Activated naive CD4-positive, alpha-beta T cell treated with anti-CD3 and anti-CD28 coated beads, Interleukin-2, amount 50 U/mL, for 72 hours (primary cell): ENCODE measurements at regions not wholly inside any gene's neighbourhood (a gene's known extent, or its start where the extent isn't known, plus 50 kb on each side); places are given as distances from the start of the nearest gene placed in this dataset.

Experiments used
- ATAC-seq, 2 donors: fragments of 150-1000 bp; cut with Tn5 transposase; 2 replicates each; pipeline ENCODE4 v1.10.0; 2021; ENCODE audit warnings: mild to moderate bottlenecking in 2 of 2, moderate library complexity in 2 of 2
- DNase-seq, 2 donors: peaks; one replicate each; pipeline ENCODE4 v3.0.0; 2021 to 2022; ENCODE audit warnings: low spot score in 2 of 2
- H3K27ac Mint-ChIP-seq, 2 donors: one replicate each; pipeline ENCODE4 v1.8.0; 2022; ENCODE audit warnings: mild to moderate bottlenecking in 2 of 2, mixed read lengths in 2 of 2
- H3K36me3 Mint-ChIP-seq, 2 donors: one replicate each; pipeline ENCODE4 v1.8.0; 2022; ENCODE audit warnings: mixed read lengths in 2 of 2
- H3K9me3 Mint-ChIP-seq, 2 donors: one replicate each; pipeline ENCODE4 v1.8.0; 2022; ENCODE audit warnings: mixed read lengths in 2 of 2

GRCh38 chr4:95701500-95702170 lies 138.3 kb upstream of the PDHA2 start:
- DNase-seq (no peak), ATAC-seq (no peak)
- H3K27ac Mint-ChIP-seq: no peak overlapping the region
- H3K36me3 Mint-ChIP-seq: peaks cover 0 to 9% of the 10 kb centered on the region in 2 donors
- H3K9me3 Mint-ChIP-seq: peaks cover 9 to 17% of the 10 kb centered on the region in 2 donors

- DNase-seq (no peak), ATAC-seq (no peak)
- Mint-ChIP-seq H3K36me3 (no peaks in the 10 kb centered on the region), H3K27ac (no peak overlapping the region), H3K9me3 (no peaks in the 10 kb centered on the region)
Observed at GRCh38 chr4:95694411-95694810, 145.5 kb upstream of the PDHA2 start.

DNA sequence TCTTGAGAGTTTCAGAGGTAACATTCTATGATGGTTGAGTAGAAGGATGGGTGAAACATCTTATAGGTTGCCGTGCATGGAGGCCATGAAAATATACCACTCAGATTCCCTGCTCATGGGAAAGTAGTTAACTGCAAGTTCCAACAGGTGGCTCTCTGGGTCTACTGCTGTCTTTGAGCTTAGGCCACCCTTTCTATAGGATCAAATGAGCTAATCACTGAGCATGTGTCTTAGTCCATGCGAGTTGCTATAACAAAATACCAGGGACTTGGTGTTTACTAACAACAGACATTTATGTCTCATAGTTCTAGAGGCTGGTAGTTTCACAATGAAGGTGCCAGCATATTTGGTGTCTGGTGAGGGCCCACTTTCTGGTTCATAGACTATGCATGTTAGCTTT lies 144.8 kb upstream of the UNC5C start:
- no peaks in the 10 kb centered on the region for H3K36me3 Mint-ChIP-seq
- no peak overlapping the region for H3K27ac Mint-ChIP-seq
- H3K9me3 Mint-ChIP-seq: no peaks in the 10 kb centered on the region
- DNase-seq (no peak), ATAC-seq (peak in 1 of 2 donors; percentile 41)

DNA sequence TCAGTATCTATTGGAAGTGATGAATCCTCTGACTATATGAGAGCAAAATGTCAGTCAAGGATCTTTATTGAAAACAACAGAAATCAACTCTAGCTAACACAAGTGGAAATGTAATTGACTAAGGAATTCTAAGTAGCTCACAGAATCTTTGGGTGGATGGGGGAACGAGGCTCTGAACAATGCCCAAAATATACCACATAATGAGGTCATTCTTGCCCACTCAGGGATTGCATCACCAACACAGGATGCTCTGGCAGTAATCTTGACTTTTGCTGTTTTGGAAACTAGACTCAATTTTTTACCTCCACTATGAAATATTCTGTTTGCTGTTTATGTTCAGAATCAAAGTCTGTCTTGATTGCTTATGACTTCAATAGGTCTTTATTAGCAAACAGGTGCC lies 127.4 kb upstream of the UNC5C start:
- H3K36me3 Mint-ChIP-seq: no peaks in the 10 kb centered on the region
- ATAC-seq: no peak
- peaks cover 5 to 7% of the 10 kb centered on the region in 2 donors for H3K9me3 Mint-ChIP-seq
- H3K27ac Mint-ChIP-seq: no peak overlapping the region
- no peak for DNase-seq

DNA sequence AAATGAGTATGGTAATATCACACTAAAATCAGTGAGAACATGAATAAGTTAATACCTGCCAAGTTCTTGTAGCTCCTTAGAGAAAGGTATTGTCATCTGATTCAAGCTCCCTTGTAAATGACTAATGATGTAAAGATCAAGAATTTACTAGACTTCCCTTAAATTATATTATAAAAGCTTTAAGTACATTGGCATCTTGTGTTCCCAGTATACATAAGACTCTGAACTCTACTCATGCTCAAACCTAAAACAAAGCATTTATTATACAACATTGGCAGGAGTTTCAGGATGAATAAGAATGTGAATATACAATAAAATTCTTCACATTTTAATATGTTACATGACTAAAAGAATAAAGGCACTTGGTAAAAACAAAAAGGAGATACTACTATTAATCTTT lies 126.8 kb upstream of the UNC5C start:
- DNase-seq: no peak
- Mint-ChIP-seq H3K36me3 (no peaks in the 10 kb centered on the region), H3K9me3 (peaks cover 5 to 7% of the 10 kb centered on the region in 2 donors), H3K27ac (no peak overlapping the region)
- no peak for ATAC-seq

- Mint-ChIP-seq H3K27ac (no peak overlapping the region), H3K9me3 (peaks cover 5 to 10% of the 10 kb centered on the region in 2 donors), H3K36me3 (no peaks in the 10 kb centered on the region)
- ATAC-seq: no peak
- DNase-seq: no peak
Observed at GRCh38 chr4:95674521-95674981, 125.8 kb upstream of the UNC5C start.

DNA sequence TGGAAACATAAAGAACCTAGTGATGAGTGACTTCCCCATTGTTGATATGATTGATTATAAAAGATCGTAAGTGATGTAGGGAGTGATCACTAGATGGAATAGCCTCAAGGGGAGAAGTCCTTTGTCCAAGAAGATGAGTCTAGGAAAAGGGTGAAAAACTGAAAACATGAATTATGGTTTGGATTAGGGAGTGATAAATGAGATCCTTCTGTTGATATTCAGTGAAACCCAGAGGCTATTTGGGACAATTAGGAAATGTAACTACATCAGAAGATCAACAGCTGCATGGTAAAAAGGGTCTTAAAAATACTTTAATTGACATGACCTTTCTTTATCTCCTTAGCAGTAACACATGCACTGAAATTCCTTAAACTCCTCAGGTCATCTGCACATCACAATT lies 124.0 kb upstream of the UNC5C start:
- Mint-ChIP-seq H3K27ac (no peak overlapping the region), H3K36me3 (no peaks in the 10 kb centered on the region), H3K9me3 (peaks cover under 1 to 10% of the 10 kb centered on the region in 2 donors)
- DNase-seq (no peak), ATAC-seq (no peak)

- DNase-seq (no peak), ATAC-seq (no peak)
- peaks cover 19% of the 10 kb centered on the region in 2 donors for H3K9me3 Mint-ChIP-seq
- H3K27ac Mint-ChIP-seq: no peak overlapping the region
- peaks cover 0 to 16% of the 10 kb centered on the region in 2 donors for H3K36me3 Mint-ChIP-seq
Observed at GRCh38 chr4:95660719-95661118, 111.9 kb upstream of the UNC5C start.

GRCh38 chr4:95651891-95652290 lies 103.1 kb upstream of the UNC5C start:
- no peak for DNase-seq
- no peak overlapping the region for H3K27ac Mint-ChIP-seq
- no peak for ATAC-seq
- H3K9me3 Mint-ChIP-seq: peaks cover 12 to 16% of the 10 kb centered on the region in 2 donors
- peaks cover 0 to 13% of the 10 kb centered on the region in 2 donors for H3K36me3 Mint-ChIP-seq

DNA sequence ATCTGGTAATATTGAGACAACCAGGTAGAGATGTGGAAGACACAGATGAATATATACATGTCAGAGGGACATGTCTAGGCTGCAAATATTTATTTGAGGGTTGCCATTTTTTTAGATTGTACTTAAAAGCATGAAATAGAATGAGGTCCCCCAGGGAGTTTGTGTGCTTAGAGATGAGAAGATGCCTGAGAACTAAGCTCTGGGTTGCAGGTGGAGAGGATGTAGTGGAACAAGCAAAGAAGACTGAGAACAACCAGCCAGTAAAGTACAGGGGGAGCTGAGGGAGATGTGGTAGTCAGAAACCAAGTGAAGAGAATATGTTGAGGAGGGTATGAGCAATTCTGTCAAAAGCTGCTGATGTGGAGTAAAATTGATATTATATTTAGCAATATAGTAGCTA lies 95.6 kb upstream of the UNC5C start:
- H3K9me3 Mint-ChIP-seq: no peaks in the 10 kb centered on the region
- no peak overlapping the region for H3K27ac Mint-ChIP-seq
- DNase-seq: no peak
- H3K36me3 Mint-ChIP-seq: no peaks in the 10 kb centered on the region
- ATAC-seq: no peak

DNA sequence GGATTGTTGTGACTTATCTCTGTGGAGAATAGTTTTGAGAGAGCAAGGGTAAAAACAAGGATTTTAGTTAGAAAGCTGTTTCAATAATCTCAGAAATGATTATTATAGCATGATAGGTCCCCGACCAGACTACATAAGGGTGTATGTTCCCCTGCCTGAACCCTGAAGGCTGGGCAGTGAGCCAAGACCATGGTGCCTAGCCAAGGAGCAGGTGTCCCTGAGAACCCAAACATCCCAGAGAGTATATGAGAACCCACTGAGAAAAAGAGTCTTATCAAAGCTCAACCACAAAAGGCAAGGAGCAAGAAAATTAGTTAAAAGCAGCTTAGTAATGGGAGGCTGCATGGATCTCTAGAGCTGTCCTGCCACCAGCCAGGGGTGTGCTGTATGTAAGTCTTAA lies 94.9 kb upstream of the UNC5C start:
- no peaks in the 10 kb centered on the region for H3K9me3 Mint-ChIP-seq
- ATAC-seq (no peak), DNase-seq (no peak)
- H3K36me3 Mint-ChIP-seq: no peaks in the 10 kb centered on the region
- no peak overlapping the region for H3K27ac Mint-ChIP-seq

GRCh38 chr4:95641571-95641970 lies 92.8 kb upstream of the UNC5C start:
- H3K36me3 Mint-ChIP-seq: no peaks in the 10 kb centered on the region
- ATAC-seq: no peak

GRCh38 chr4:95640311-95640710 lies 91.5 kb upstream of the UNC5C start:
- H3K36me3 Mint-ChIP-seq: no peaks in the 10 kb centered on the region
- H3K27ac Mint-ChIP-seq: no peak overlapping the region
- ATAC-seq (no peak), DNase-seq (no peak)
- H3K9me3 Mint-ChIP-seq: no peaks in the 10 kb centered on the region

More at GRCh38 chr4:95641571-95641970, 92.8 kb upstream of the UNC5C start:
- DNase-seq: no peak
- no peak overlapping the region for H3K27ac Mint-ChIP-seq
- H3K9me3 Mint-ChIP-seq: no peaks in the 10 kb centered on the region

DNA sequence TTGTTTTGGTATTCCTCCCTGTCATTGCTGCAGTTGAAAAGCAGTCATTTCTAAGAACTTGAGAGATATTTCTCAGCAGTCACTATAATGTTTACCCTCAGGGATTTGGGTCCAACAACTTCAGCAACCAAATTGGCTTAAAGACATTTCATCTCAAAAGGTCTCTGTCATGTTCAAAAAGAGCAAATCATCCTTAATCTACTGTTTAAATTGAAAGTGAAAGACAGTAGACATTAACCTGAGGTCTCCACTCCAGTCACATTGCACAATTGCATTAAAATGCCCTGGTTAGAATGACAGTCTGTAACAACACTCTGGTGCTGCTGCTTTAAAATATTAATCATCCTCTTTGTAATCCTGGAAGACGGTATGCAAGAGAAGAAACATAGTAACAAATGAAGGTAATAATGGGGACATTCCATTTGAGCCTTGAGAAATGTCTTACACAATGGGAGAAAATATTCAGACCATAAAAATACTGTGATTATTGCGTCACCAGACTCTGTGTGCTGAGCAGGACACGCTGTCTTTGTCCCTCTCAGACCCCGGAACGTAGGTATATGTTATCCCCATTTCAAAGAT lies 90.2 kb upstream of the UNC5C start:
- peak in 1 of 2 donors; percentile 48 for ATAC-seq
- DNase-seq: no peak
- Mint-ChIP-seq H3K36me3 (no peaks in the 10 kb centered on the region), H3K27ac (no peak overlapping the region), H3K9me3 (no peaks in the 10 kb centered on the region)

- H3K27ac Mint-ChIP-seq: no peak overlapping the region
- no peak for ATAC-seq
Observed at GRCh38 chr4:95637043-95637600, 88.3 kb upstream of the UNC5C start.

DNA sequence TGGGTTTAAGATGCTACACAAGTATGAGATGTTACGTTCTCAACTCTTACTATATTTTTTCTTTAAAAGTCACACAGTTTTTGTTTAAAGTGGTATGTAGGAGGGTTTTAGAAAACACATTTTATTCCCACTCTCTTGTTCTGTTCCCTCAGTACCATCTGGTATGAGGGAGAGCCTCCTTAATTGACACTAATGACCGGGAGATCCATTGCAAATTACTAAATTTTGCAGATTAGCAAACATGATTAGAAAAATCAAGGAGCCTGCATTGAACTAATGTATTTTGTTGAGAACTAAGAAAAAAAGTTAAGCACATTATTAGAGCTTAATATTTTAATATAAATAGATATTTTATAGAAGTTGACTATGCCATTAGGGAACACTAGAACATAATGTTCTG lies 87.3 kb upstream of the UNC5C start:
- H3K9me3 Mint-ChIP-seq: no peaks in the 10 kb centered on the region
- H3K36me3 Mint-ChIP-seq: no peaks in the 10 kb centered on the region
- DNase-seq (no peak), ATAC-seq (no peak)
- H3K27ac Mint-ChIP-seq: no peak overlapping the region

More at GRCh38 chr4:95637043-95637600, 88.3 kb upstream of the UNC5C start:
- no peak for DNase-seq
- no peaks in the 10 kb centered on the region for H3K36me3 Mint-ChIP-seq
- no peaks in the 10 kb centered on the region for H3K9me3 Mint-ChIP-seq

- H3K36me3 Mint-ChIP-seq: no peaks in the 10 kb centered on the region
- no peaks in the 10 kb centered on the region for H3K9me3 Mint-ChIP-seq
- ATAC-seq: no peak
- no peak overlapping the region for H3K27ac Mint-ChIP-seq
- DNase-seq: no peak
Observed at GRCh38 chr4:95627709-95628108, 78.9 kb upstream of the UNC5C start.
